ENCODE measurements at regions not wholly inside any gene's neighbourhood (a gene's known extent, or its start where the extent isn't known, plus 50 kb on each side); places are given as distances from the start of the nearest gene placed in this dataset.
"Not testable (repeated sequence)": the region's sequence is repeated elsewhere in the genome, so short reads cannot be mapped to it uniquely, and the experiment has no call there.

- Mint-ChIP-seq H3K4me1 (ENCODE audit: low read depth) (no peaks in the 10 kb centered on the region), H3K27me3 (ENCODE audit: low read depth) (no peaks in the 10 kb centered on the region), H3K9me3 (peaks cover 10% of the 10 kb centered on the region), H3K4me3 (no peak overlapping the region), H3K27ac (no peak overlapping the region), H3K36me3 (ENCODE audit: low read depth) (no peaks in the 10 kb centered on the region)
Observed at GRCh38 chr12:19804737-19805136, 365.4 kb downstream of the AEBP2 start.

- Mint-ChIP-seq H3K27ac (no peak overlapping the region), H3K9me3 (peaks cover 10% of the 10 kb centered on the region), H3K4me3 (no peak overlapping the region), H3K36me3 (ENCODE audit: low read depth) (no peaks in the 10 kb centered on the region), H3K27me3 (ENCODE audit: low read depth) (no peaks in the 10 kb centered on the region), H3K4me1 (ENCODE audit: low read depth) (no peaks in the 10 kb centered on the region)
Observed at GRCh38 chr12:19808371-19808770, 369.1 kb downstream of the AEBP2 start.

DNA sequence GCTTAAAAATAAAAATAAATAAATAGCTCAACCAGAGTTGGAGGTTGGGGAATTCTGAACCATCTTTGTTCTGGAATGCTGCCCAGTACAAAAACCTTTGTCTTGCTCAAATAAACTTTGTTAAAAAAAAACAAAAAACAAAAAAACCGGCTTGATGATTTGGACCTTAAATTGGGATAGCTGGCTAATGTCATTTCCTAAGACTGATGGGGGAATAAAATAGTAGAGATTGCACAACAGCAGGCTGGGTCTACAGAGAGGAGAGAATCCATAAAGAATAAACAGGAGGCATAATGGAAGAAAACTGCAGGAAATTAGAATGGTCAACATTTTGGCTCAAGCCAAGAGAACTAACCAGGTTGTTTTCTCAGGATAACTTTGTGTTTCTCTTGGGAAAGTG is 370.9 kb downstream of the AEBP2 start:
- Mint-ChIP-seq H3K27me3 (ENCODE audit: low read depth) (no peaks in the 10 kb centered on the region), H3K36me3 (ENCODE audit: low read depth) (no peaks in the 10 kb centered on the region)

GRCh38 chr12:19811922-19812321 is 372.6 kb downstream of the AEBP2 start:
- no peaks in the 10 kb centered on the region for H3K36me3 Mint-ChIP-seq (ENCODE audit: low read depth)
- H3K9me3 Mint-ChIP-seq = peaks cover 16% of the 10 kb centered on the region
- H3K27ac Mint-ChIP-seq = no peak overlapping the region
- no peaks in the 10 kb centered on the region for H3K27me3 Mint-ChIP-seq (ENCODE audit: low read depth)
- H3K4me1 Mint-ChIP-seq (ENCODE audit: low read depth) = no peaks in the 10 kb centered on the region
- no peak overlapping the region for H3K4me3 Mint-ChIP-seq

More for the DNA sequence above, 370.9 kb downstream of the AEBP2 start:
- peaks cover 16% of the 10 kb centered on the region for H3K9me3 Mint-ChIP-seq
- no peaks in the 10 kb centered on the region for H3K4me1 Mint-ChIP-seq (ENCODE audit: low read depth)
- H3K4me3 Mint-ChIP-seq = no peak overlapping the region
- no peak overlapping the region for H3K27ac Mint-ChIP-seq

DNA sequence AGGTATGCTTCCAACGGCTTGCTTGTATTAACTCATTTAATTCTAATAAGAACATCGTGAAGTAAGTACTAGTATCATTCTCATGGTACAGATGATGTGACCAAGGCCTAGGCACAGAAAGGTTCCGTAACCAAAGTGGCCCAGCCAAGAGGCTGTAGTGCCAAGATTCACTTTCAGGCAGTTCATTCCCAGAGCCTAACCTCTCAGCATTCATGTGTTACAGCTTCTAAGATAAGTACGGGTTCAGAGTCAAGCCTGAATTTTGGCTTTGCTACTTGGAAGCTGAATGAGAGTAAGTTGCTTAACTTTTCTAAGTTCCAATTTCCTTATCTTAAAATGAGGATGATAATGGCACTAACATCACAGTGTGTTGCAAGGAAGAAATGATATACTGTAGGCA is 379.9 kb downstream of the AEBP2 start:
- Mint-ChIP-seq H3K4me1 (ENCODE audit: low read depth) (no peaks in the 10 kb centered on the region), H3K4me3 (no peak overlapping the region), H3K27ac (no peak overlapping the region), H3K36me3 (ENCODE audit: low read depth) (no peaks in the 10 kb centered on the region), H3K27me3 (ENCODE audit: low read depth) (no peaks in the 10 kb centered on the region), H3K9me3 (peaks cover 9% of the 10 kb centered on the region)

DNA sequence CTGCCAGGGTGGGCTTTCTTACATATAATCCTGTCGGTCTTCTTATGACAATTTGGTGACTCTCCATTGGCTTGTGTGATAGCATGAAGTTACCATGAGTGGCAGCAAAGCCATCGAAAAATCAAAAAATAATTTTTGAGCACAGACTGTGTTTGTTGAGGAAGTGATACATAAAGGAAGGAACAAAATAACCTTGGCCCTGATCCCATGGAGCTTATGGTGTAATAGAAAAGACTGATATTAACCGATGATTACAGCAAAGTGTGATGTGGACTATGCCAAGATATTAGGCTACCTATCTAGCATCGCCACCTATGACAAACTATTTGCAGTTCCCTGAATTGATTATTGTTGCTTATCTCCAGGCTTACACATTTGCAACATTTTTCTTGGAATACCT is 383.2 kb downstream of the AEBP2 start:
- no peak overlapping the region for H3K4me3 Mint-ChIP-seq
- H3K27me3 Mint-ChIP-seq (ENCODE audit: low read depth) = no peaks in the 10 kb centered on the region
- H3K36me3 Mint-ChIP-seq (ENCODE audit: low read depth) = peaks cover 2% of the 10 kb centered on the region
- H3K4me1 Mint-ChIP-seq (ENCODE audit: low read depth) = no peaks in the 10 kb centered on the region
- H3K9me3 Mint-ChIP-seq = peaks cover 28% of the 10 kb centered on the region
- H3K27ac Mint-ChIP-seq = no peak overlapping the region

DNA sequence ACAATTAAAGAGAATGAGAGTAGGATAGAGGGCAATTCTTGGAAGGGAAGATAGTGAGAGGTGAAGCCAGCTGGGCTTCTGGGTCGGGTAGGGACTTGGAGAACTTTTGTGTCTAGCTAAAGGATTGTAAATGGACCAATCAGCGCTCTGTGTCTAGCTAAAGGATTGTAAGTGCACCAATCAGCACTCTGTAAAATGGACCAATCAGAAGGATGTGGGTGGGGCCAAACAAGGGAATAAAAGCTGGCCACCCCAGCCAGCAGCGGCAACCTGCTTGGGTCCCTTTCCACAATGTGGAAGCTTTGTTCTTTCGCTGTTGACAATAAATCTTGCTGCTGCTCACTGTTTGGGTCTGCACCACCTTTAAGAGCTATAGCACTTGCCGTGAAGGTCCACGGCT is 384.0 kb downstream of the AEBP2 start:
- H3K4me1 Mint-ChIP-seq (ENCODE audit: low read depth); H3K36me3 Mint-ChIP-seq (ENCODE audit: low read depth); H3K27ac Mint-ChIP-seq; H3K27me3 Mint-ChIP-seq (ENCODE audit: low read depth); H3K4me3 Mint-ChIP-seq: not testable (repeated sequence)
- H3K9me3 Mint-ChIP-seq = peaks cover 28% of the 10 kb centered on the region

DNA sequence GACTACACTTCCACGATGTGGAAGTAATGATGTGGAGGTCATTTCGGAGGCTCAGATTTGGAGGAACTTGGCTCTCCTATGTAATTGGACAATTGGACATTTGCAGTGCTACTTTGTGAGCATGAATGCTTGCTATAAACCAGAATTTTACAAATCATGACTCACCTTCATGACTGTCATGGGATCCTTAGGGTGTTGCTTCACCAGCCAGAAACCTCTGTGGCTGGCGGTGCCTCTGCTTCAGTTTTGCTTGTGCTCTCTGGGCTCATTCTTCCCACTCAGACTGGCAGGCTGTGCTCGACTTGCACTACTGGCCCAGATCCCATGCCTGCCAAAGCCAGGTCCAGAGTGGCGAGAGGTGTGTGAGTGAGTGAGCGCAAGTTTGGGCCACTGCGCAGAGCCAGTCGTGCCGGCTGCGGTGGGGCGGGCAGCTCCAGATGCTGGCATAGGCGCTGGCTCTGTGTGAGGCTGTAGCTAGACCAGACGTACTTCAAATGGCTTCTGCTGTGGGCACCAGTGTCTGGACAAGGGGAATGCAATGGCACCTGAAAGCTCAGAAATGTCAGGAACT is 387.8 kb downstream of the AEBP2 start:
- Mint-ChIP-seq H3K9me3 (peaks cover 28% of the 10 kb centered on the region), H3K4me3 (no peak overlapping the region), H3K4me1 (ENCODE audit: low read depth) (no peaks in the 10 kb centered on the region), H3K27me3 (ENCODE audit: low read depth) (no peaks in the 10 kb centered on the region), H3K36me3 (ENCODE audit: low read depth) (peaks cover 2% of the 10 kb centered on the region), H3K27ac (no peak overlapping the region)

- H3K36me3 Mint-ChIP-seq (ENCODE audit: low read depth) = peaks cover 2% of the 10 kb centered on the region
- H3K27ac Mint-ChIP-seq = no peak overlapping the region
- H3K27me3 Mint-ChIP-seq (ENCODE audit: low read depth) = no peaks in the 10 kb centered on the region
- no peaks in the 10 kb centered on the region for H3K4me1 Mint-ChIP-seq (ENCODE audit: low read depth)
- peaks cover 25% of the 10 kb centered on the region for H3K9me3 Mint-ChIP-seq
- no peak overlapping the region for H3K4me3 Mint-ChIP-seq
Observed at GRCh38 chr12:19829100-19829853, 390.0 kb downstream of the AEBP2 start.

DNA sequence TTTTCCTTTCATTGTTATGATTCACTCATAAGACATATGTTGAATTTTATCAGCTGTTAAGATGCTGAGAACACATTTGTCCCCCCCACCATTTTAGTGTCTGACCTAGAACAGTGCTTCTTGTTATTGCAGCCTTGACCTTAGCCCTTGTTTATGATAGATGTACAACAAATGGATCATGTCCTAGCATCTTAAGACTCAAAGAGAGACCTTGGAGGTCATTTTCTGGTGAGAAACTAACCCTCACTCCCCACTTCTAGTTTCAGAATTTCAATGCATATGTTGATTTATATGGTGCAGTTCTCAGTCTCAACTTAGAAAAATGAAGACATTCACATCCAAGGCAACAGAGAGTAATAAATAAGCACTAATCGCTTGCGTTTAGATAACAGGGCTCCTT is 391.2 kb downstream of the AEBP2 start:
- Mint-ChIP-seq H3K4me1 (ENCODE audit: low read depth) (no peaks in the 10 kb centered on the region), H3K9me3 (peaks cover 13% of the 10 kb centered on the region), H3K27ac (no peak overlapping the region), H3K4me3 (no peak overlapping the region), H3K27me3 (ENCODE audit: low read depth) (no peaks in the 10 kb centered on the region), H3K36me3 (ENCODE audit: low read depth) (no peaks in the 10 kb centered on the region)

DNA sequence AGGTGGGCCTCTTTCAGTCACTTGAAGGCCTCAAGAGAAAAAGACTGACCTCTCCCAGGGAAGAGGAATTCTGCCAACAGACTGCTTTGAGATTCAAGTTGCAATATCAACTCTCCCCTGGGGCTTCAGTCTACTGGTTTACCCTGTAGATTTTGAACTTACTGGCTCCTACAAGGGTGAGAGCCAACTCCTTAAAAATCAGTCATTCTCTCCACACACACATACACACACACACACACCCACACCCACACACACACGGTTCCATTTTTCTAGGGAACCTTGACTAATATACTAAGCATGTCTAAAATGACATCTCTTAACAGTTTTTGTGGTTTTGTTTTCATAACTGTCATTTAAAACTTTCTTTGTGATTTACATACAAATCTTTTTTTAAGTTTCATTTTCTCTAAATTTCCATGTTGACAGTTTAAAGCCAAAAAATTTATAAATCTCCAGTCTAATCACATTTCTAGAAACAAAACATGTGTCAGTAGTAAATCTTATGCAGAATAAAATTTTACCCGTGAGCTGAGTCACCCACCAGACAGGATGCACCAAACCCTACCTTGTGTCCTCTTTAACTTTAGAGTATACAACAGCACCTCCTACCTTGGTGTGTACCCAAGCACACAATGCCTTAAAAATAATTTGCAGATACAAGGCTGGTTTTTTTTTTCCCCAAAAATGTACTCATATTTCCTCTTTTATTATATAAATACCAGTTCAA is 394.6 kb downstream of the AEBP2 start:
- Mint-ChIP-seq H3K27me3 (ENCODE audit: low read depth) (no peaks in the 10 kb centered on the region), H3K9me3 (peaks cover 14% of the 10 kb centered on the region), H3K27ac (no peak overlapping the region), H3K4me3 (no peak overlapping the region), H3K36me3 (ENCODE audit: low read depth) (no peaks in the 10 kb centered on the region), H3K4me1 (ENCODE audit: low read depth) (no peaks in the 10 kb centered on the region)

GRCh38 chr12:19834592-19834991 is 395.3 kb downstream of the AEBP2 start:
- no peak overlapping the region for H3K4me3 Mint-ChIP-seq
- no peaks in the 10 kb centered on the region for H3K27me3 Mint-ChIP-seq (ENCODE audit: low read depth)
- no peaks in the 10 kb centered on the region for H3K4me1 Mint-ChIP-seq (ENCODE audit: low read depth)
- H3K9me3 Mint-ChIP-seq = peaks cover 14% of the 10 kb centered on the region
- H3K36me3 Mint-ChIP-seq (ENCODE audit: low read depth) = no peaks in the 10 kb centered on the region
- no peak overlapping the region for H3K27ac Mint-ChIP-seq

- Mint-ChIP-seq H3K27ac (no peak overlapping the region), H3K27me3 (ENCODE audit: low read depth) (no peaks in the 10 kb centered on the region), H3K9me3 (peaks cover 14% of the 10 kb centered on the region), H3K4me3 (no peak overlapping the region), H3K4me1 (ENCODE audit: low read depth) (no peaks in the 10 kb centered on the region), H3K36me3 (ENCODE audit: low read depth) (no peaks in the 10 kb centered on the region)
Observed at GRCh38 chr12:19836056-19836455, 396.8 kb downstream of the AEBP2 start.

DNA sequence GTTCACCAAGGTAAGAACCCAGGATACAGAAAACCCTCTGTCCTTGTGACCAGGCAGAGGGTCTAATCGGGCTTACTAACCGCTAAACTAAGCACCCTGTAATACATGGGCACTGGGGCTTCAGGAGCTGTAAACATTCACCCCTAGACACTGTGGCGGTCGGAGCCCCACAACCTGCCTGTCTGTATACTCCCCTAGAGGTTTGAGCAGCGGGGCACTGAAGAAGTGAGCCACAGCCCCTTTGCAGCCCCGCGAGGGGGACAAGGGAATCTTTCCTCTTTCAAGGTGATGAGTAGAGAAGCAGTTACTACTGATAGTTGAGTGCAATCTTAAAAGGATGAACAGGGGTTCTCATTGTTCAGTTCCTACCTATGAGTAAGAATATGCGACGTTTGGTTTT is 397.2 kb downstream of the AEBP2 start:
- Mint-ChIP-seq H3K27ac (no peak overlapping the region), H3K9me3 (peaks cover 14% of the 10 kb centered on the region), H3K36me3 (ENCODE audit: low read depth) (no peaks in the 10 kb centered on the region), H3K4me1 (ENCODE audit: low read depth) (no peaks in the 10 kb centered on the region), H3K27me3 (ENCODE audit: low read depth) (no peaks in the 10 kb centered on the region), H3K4me3 (no peak overlapping the region)

GRCh38 chr12:19837543-19837942 is 398.3 kb downstream of the AEBP2 start:
- Mint-ChIP-seq H3K4me3 (no peak overlapping the region), H3K9me3 (peaks cover 11% of the 10 kb centered on the region), H3K4me1 (ENCODE audit: low read depth) (no peaks in the 10 kb centered on the region), H3K27me3 (ENCODE audit: low read depth) (no peaks in the 10 kb centered on the region), H3K36me3 (ENCODE audit: low read depth) (no peaks in the 10 kb centered on the region), H3K27ac (no peak overlapping the region)
